ENCODE measurements at regions not wholly inside any gene's neighbourhood (a gene's known extent, or its start where the extent isn't known, plus 50 kb on each side); places are given as distances from the start of the nearest gene placed in this dataset.

GRCh38 chr4:27397886-27398285 is 537.2 kb downstream of the STIM2 start:
- TF ChIP-seq CTCF (IDR thresholded peaks at IDR 0.05; ENCODE audit: borderline replicate concordance, insufficient read depth, low read depth, low read length): no peak
- H3K4me3 ChIP-seq (ENCODE audit: low read depth, low read length): no peak overlapping the region

GRCh38 chr4:27398631-27399310 is 538.1 kb downstream of the STIM2 start:
- no peak overlapping the region for H3K4me3 ChIP-seq (ENCODE audit: low read depth, low read length)
- TF ChIP-seq CTCF (IDR thresholded peaks at IDR 0.05; ENCODE audit: borderline replicate concordance, insufficient read depth, low read depth, low read length): no peak

DNA sequence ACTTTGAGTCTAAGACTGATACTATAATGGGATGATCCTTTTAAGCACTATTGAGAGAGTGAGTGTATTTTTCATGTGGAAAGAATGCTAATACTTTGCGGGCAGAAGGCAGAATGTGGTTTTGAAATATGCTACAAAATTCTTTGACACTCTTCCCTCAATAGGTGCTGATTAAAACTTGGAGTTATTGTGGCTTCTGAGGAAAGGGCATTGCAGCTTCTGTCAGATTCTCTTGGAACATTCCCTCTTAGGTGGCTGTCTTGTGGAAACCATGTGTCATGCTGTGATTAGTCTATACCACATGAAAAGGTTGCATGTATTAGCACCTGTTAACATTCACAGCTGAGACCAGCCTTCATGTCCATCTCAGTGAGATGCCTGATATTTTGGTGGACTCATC is 547.0 kb downstream of the STIM2 start:
- H3K4me3 ChIP-seq (ENCODE audit: low read depth, low read length): no peak overlapping the region
- no peak for TF ChIP-seq CTCF (IDR thresholded peaks at IDR 0.05; ENCODE audit: borderline replicate concordance, insufficient read depth, low read depth, low read length)

DNA sequence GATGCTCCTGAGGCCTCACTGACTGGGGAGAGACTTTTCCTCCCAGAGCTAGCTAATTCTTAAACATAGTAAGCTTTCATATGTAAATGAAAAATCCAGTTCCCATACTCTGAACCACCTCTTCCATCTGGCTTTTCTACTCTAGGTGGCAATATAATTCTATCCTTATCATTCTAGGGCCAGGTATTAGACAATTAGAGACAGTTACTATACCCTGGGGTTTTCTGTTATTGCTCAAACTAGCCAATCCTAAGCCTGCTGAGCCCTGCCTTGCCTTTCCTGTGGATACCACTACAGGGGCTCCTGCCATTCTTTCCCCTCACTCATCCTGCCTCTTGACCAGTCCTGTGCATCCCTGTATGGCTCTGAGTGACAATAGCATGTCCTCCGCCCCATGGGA is 552.0 kb downstream of the STIM2 start:
- TF ChIP-seq CTCF (IDR thresholded peaks at IDR 0.05; ENCODE audit: borderline replicate concordance, insufficient read depth, low read depth, low read length): no peak
- H3K4me3 ChIP-seq (ENCODE audit: low read depth, low read length): no peak overlapping the region

- TF ChIP-seq CTCF (IDR thresholded peaks at IDR 0.05; ENCODE audit: borderline replicate concordance, insufficient read depth, low read depth, low read length): no peak
- H3K4me3 ChIP-seq (ENCODE audit: low read depth, low read length): no peak overlapping the region
Measured at GRCh38 chr4:27414887-27415731, 554.5 kb downstream of the STIM2 start.

- no peak overlapping the region for H3K4me3 ChIP-seq (ENCODE audit: low read depth, low read length)
- no peak for TF ChIP-seq CTCF (IDR thresholded peaks at IDR 0.05; ENCODE audit: borderline replicate concordance, insufficient read depth, low read depth, low read length)
Measured at GRCh38 chr4:27428661-27429060, 568.0 kb downstream of the STIM2 start.
